OCI-LY1 (cell line): ENCODE measurements at regions not wholly inside any gene's neighbourhood (a gene's known extent, or its start where the extent isn't known, plus 50 kb on each side); places are given as distances from the start of the nearest gene placed in this dataset.

Experiments
- EZH2 ChIP-seq: fragments of 200-600 bp; sonication (generic), shearing (Covaris generic); IDR thresholded peaks from 2 replicates; pipeline ENCODE4 v1.8.0; 2017; ENCODE audit warnings: borderline replicate concordance, mixed run types, mild to moderate bottlenecking, antibody characterized with exemption, low read length, moderate library complexity, mixed read lengths
- TF ChIP-seq, protein P1 (sequence below): fragments of 200-600 bp; sonication (generic), shearing (Covaris generic); IDR thresholded peaks from 2 replicates; pipeline ENCODE4 v1.5.1; 2017; ENCODE audit warnings: mild to moderate bottlenecking, antibody characterized with exemption, low read length, moderate library complexity, mixed read lengths

DNA sequence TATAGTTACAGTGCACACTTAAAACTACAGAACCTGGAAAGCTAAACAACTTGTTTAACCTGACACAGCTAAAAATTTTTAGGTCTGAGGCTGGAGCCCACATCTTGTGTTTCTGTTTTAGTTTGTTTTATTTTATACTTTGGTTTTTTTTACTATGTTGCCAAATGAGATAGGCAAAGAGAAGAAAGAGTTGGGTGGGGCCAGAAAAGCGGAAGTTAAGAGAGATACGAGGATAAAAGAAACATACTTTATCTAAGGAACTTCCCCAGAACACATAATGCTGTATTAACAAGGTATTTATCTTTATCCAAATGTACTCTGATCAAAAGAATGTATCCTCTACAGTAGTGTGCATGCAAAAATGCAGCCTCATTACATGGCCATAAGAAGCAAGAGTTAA lies 1145.7 kb downstream of the EPHA3 start:
- TF ChIP-seq, protein P1, sequence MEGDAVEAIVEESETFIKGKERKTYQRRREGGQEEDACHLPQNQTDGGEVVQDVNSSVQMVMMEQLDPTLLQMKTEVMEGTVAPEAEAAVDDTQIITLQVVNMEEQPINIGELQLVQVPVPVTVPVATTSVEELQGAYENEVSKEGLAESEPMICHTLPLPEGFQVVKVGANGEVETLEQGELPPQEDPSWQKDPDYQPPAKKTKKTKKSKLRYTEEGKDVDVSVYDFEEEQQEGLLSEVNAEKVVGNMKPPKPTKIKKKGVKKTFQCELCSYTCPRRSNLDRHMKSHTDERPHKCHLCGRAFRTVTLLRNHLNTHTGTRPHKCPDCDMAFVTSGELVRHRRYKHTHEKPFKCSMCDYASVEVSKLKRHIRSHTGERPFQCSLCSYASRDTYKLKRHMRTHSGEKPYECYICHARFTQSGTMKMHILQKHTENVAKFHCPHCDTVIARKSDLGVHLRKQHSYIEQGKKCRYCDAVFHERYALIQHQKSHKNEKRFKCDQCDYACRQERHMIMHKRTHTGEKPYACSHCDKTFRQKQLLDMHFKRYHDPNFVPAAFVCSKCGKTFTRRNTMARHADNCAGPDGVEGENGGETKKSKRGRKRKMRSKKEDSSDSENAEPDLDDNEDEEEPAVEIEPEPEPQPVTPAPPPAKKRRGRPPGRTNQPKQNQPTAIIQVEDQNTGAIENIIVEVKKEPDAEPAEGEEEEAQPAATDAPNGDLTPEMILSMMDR, result no peak
- TF ChIP-seq EZH2, result no peak
